PC-3 (cell line): ENCODE measurements at regions not wholly inside any gene's neighbourhood (a gene's known extent, or its start where the extent isn't known, plus 50 kb on each side); places are given as distances from the start of the nearest gene placed in this dataset.

Source experiments
- CTCF ChIP-seq: fragments of 300-600 bp; sonication (generic); conservative IDR thresholded peaks from 2 replicates; pipeline ENCODE4 v1.5.1; 2017; ENCODE audit warnings: antibody characterized with exemption, low read depth, mild to moderate bottlenecking, low read length
- EZH2phosphoT487 ChIP-seq: fragments of 300-600 bp; sonication (generic); IDR thresholded peaks from 2 replicates; pipeline ENCODE4 v1.6.1; 2018; ENCODE audit warnings: mild to moderate bottlenecking, antibody characterized with exemption, low read length, borderline replicate concordance

- TF ChIP-seq CTCF (no peak), EZH2phosphoT487 (no peak)
Observed at GRCh38 chr18:1652018-1652417, 747.3 kb downstream of the ADCYAP1 start.
